ENCODE measurements at regions not wholly inside any gene's neighbourhood (a gene's known extent, or its start where the extent isn't known, plus 50 kb on each side); places are given as distances from the start of the nearest gene placed in this dataset.

- no peak for TF ChIP-seq CTCF (conservative IDR thresholded peaks at IDR 0.05; ENCODE audit: low read depth, low read length)
- TF ChIP-seq POLR2A (IDR thresholded peaks at IDR 0.05; ENCODE audit: low read depth, low read length) = no peak
- no peak for TF ChIP-seq RAD21 (IDR thresholded peaks at IDR 0.05; ENCODE audit: low read length)
These were observed 410.9 kb upstream of the SOX9 start for GRCh38 chr17:71709946-71710345.

Data from IMR-90 (cell line).